ENCODE measurements at regions not wholly inside any gene's neighbourhood (a gene's known extent, or its start where the extent isn't known, plus 50 kb on each side); places are given as distances from the start of the nearest gene placed in this dataset.

DNA sequence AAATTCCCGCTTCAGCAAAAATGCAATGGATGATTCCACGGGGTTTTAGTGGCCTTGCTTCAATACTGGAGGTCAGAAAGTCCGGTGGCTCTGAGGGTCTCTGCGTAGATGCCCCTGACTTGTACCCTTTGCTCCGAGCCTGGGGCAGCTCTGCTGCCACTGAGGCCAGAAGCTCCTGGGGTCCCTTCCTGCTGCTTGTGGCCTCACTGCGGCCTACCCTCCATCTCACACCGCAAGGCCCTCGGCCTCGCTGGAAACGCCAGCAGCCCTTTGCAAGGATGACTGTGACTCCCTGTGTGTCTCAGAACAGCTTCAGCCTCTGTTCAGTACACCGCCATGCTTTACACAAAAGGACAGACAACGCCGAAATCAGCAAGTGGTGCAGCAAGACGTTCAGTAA, 244.8 kb downstream of the ACTR3B start:
- Histone ChIP-seq H3K4me2 (replicated peaks; ENCODE audit: extremely low read depth, low read length, poor library complexity, severe bottlenecking) (no peak overlapping the region), H3K27me3 (ENCODE audit: control insufficient read depth in 2 of 2, insufficient read depth in 2 of 2, low read length in 2 of 2) (no peaks in the 10 kb centered on the region), H3K36me3 (replicated peaks in 1 of 2; ENCODE audit: control insufficient read depth in 1 of 2, insufficient read depth in 2 of 2, low read length in 2 of 2) (no peaks in the 10 kb centered on the region), H3K79me2 (ENCODE audit: insufficient read depth, low read length) (no peaks in the 10 kb centered on the region), H3K4me1 (ENCODE audit: control insufficient read depth in 1 of 2, insufficient read depth in 2 of 2, low read length in 2 of 2) (no peaks in the 10 kb centered on the region), H3K27ac (ENCODE audit: low read depth in 1 of 2, low read length in 2 of 2) (no peak overlapping the region), H3K4me3 (replicated peaks in 1 of 3; ENCODE audit: low read depth in 2 of 3, low read length in 3 of 3) (no peak overlapping the region), H2AFZ (ENCODE audit: insufficient read depth, low read depth, low read length, poor library complexity, severe bottlenecking) (no peak overlapping the region), H4K20me1 (ENCODE audit: insufficient read depth, low read length) (no peaks in the 10 kb centered on the region), H3K9ac (ENCODE audit: insufficient read depth, low read length, poor library complexity, severe bottlenecking) (no peak overlapping the region), H3K9me3 (replicated peaks in 1 of 2; ENCODE audit: control insufficient read depth in 1 of 2, insufficient read depth in 1 of 2, low read length in 2 of 2) (peaks cover 0 to 30% of the 10 kb centered on the region in 2 donors)
- H3K4me1 Mint-ChIP-seq = no peaks in the 10 kb centered on the region
- peaks cover 10 to 32% (median 17%) of the 10 kb centered on the region in 7 donors for H3K9me3 Mint-ChIP-seq
- intact Hi-C loops (cut with micrococcal nuclease) = no loop called here
- DNase-seq = no peak
- 89% methylated on average over 14 of the region's 14 CpGs for WGBS (ENCODE audit: insufficient coverage)
- H3K27me3 Mint-ChIP-seq (ENCODE audit: low read depth in 3 of 3) = peaks cover 0 to 4% (median 0%) of the 10 kb centered on the region in 3 donors
- TF ChIP-seq, protein P1, sequence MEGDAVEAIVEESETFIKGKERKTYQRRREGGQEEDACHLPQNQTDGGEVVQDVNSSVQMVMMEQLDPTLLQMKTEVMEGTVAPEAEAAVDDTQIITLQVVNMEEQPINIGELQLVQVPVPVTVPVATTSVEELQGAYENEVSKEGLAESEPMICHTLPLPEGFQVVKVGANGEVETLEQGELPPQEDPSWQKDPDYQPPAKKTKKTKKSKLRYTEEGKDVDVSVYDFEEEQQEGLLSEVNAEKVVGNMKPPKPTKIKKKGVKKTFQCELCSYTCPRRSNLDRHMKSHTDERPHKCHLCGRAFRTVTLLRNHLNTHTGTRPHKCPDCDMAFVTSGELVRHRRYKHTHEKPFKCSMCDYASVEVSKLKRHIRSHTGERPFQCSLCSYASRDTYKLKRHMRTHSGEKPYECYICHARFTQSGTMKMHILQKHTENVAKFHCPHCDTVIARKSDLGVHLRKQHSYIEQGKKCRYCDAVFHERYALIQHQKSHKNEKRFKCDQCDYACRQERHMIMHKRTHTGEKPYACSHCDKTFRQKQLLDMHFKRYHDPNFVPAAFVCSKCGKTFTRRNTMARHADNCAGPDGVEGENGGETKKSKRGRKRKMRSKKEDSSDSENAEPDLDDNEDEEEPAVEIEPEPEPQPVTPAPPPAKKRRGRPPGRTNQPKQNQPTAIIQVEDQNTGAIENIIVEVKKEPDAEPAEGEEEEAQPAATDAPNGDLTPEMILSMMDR (IDR thresholded peaks at IDR 0.05) = no peak
- H3K36me3 Mint-ChIP-seq = no peaks in the 10 kb centered on the region
- no peak overlapping the region for H3K4me3 Mint-ChIP-seq
- no peak overlapping the region for H3K27ac Mint-ChIP-seq

GRCh38 chr7:153005750-153006435, 246.3 kb downstream of the ACTR3B start:
- H3K4me3 Mint-ChIP-seq = no peak overlapping the region
- TF ChIP-seq, protein P1 (IDR thresholded peaks at IDR 0.05) = no peak
- H3K4me1 ChIP-seq (ENCODE audit: control insufficient read depth in 1 of 2, insufficient read depth in 2 of 2, low read length in 2 of 2) = no peaks in the 10 kb centered on the region
- no peak overlapping the region for H3K27ac ChIP-seq (ENCODE audit: low read depth in 1 of 2, low read length in 2 of 2)
- intact Hi-C loops (cut with micrococcal nuclease) = no loop called here
- no peak overlapping the region for H3K4me2 ChIP-seq (replicated peaks; ENCODE audit: extremely low read depth, low read length, poor library complexity, severe bottlenecking)
- no peak overlapping the region for H3K27ac Mint-ChIP-seq
- H3K79me2 ChIP-seq (ENCODE audit: insufficient read depth, low read length) = no peaks in the 10 kb centered on the region
- H3K27me3 ChIP-seq (ENCODE audit: control insufficient read depth in 2 of 2, insufficient read depth in 2 of 2, low read length in 2 of 2) = no peaks in the 10 kb centered on the region
- peaks cover 0 to 2% (median 0%) of the 10 kb centered on the region in 3 donors for H3K27me3 Mint-ChIP-seq (ENCODE audit: low read depth in 3 of 3)
- H3K9me3 Mint-ChIP-seq = peaks cover 5 to 33% (median 8%) of the 10 kb centered on the region in 7 donors
- no peak overlapping the region for H2AFZ ChIP-seq (ENCODE audit: insufficient read depth, low read depth, low read length, poor library complexity, severe bottlenecking)
- DNase-seq = no peak
- H3K4me1 Mint-ChIP-seq = no peaks in the 10 kb centered on the region
- no peak overlapping the region for H3K9ac ChIP-seq (ENCODE audit: insufficient read depth, low read length, poor library complexity, severe bottlenecking)
- H3K36me3 ChIP-seq (replicated peaks in 1 of 2; ENCODE audit: control insufficient read depth in 1 of 2, insufficient read depth in 2 of 2, low read length in 2 of 2) = no peaks in the 10 kb centered on the region
- no peaks in the 10 kb centered on the region for H4K20me1 ChIP-seq (ENCODE audit: insufficient read depth, low read length)
- peaks cover 0 to 27% of the 10 kb centered on the region in 2 donors for H3K9me3 ChIP-seq (replicated peaks in 1 of 2; ENCODE audit: control insufficient read depth in 1 of 2, insufficient read depth in 1 of 2, low read length in 2 of 2)
- H3K4me3 ChIP-seq (replicated peaks in 1 of 3; ENCODE audit: low read depth in 2 of 3, low read length in 3 of 3) = no peak overlapping the region
- 43% methylated on average over 2 of the region's 10 CpGs for WGBS (ENCODE audit: insufficient coverage)
- H3K36me3 Mint-ChIP-seq = no peaks in the 10 kb centered on the region

Data from CD14-positive monocyte (primary cell).